ENCODE measurements at regions not wholly inside any gene's neighbourhood (a gene's known extent, or its start where the extent isn't known, plus 50 kb on each side); places are given as distances from the start of the nearest gene placed in this dataset.

GRCh38 chr10:130790339-130790738 is 521.2 kb downstream of the TCERG1L start:
- TF ChIP-seq CTCF (optimal IDR thresholded peaks at IDR 0.05 in 1 of 3, IDR thresholded peaks at IDR 0.05 in 1 of 3, conservative IDR thresholded peaks at IDR 0.05 in 1 of 3; ENCODE audit: extremely low read depth in 1 of 3, insufficient read depth in 2 of 3, low read length in 3 of 3) (no peak), EZH2 (IDR thresholded peaks at IDR 0.05; ENCODE audit: low read length) (no peak)
